Osteoblast (primary cell): ENCODE measurements at regions not wholly inside any gene's neighbourhood (a gene's known extent, or its start where the extent isn't known, plus 50 kb on each side); places are given as distances from the start of the nearest gene placed in this dataset.

Experiments
- DNase-seq: peaks from one replicate; pipeline ENCODE4 v3.0.0; 2011; ENCODE audit warnings: low spot score, mixed read lengths; ENCODE audit not compliant: insufficient read length; ENCODE audit errors: missing footprints
- H2AFZ ChIP-seq: 2 replicates; pipeline ENCODE4 v1.6.0; 2011; ENCODE audit warnings: mild to moderate bottlenecking, low read length
- H3K27ac ChIP-seq: 2 replicates; pipeline ENCODE4 v1.5.1; 2011; ENCODE audit warnings: mild to moderate bottlenecking, low read depth, low read length, moderate library complexity
- H3K27me3 ChIP-seq: 2 replicates; pipeline ENCODE4 v1.6.0; 2012; ENCODE audit warnings: mild to moderate bottlenecking, control low read depth, inconsistent platforms, low read length, moderate library complexity; ENCODE audit not compliant: insufficient read depth
- H3K36me3 ChIP-seq: 2 replicates; pipeline ENCODE4 v1.5.1; 2011; ENCODE audit warnings: mild to moderate bottlenecking, low read length, control low read depth, moderate library complexity; ENCODE audit not compliant: insufficient read depth
- H3K4me1 ChIP-seq: 2 replicates; pipeline ENCODE4 v1.5.1; 2011; ENCODE audit warnings: mild to moderate bottlenecking, low read length, control low read depth, moderate library complexity; ENCODE audit not compliant: insufficient read depth
- H3K4me2 ChIP-seq: 2 replicates; pipeline ENCODE4 v1.6.0; 2011; ENCODE audit warnings: mild to moderate bottlenecking, low read length; ENCODE audit not compliant: insufficient read depth
- H3K4me3 ChIP-seq: fragments of 200-600 bp; sonication (generic); 3 replicates; pipeline ENCODE4 v1.5.1; 2012; ENCODE audit warnings: mild to moderate bottlenecking, low read length, inconsistent platforms; ENCODE audit not compliant: insufficient read depth
- H3K79me2 ChIP-seq: 2 replicates; pipeline ENCODE4 v1.6.0; 2012; ENCODE audit warnings: mild to moderate bottlenecking, low read length, control low read depth, inconsistent platforms; ENCODE audit not compliant: insufficient read depth
- H3K9me3 ChIP-seq: 2 replicates; pipeline ENCODE4 v1.5.1; 2011; ENCODE audit warnings: low read depth, low read length, control low read depth
- H4K20me1 ChIP-seq: 2 replicates; pipeline ENCODE4 v1.6.0; 2012; ENCODE audit warnings: mild to moderate bottlenecking, low read length, control low read depth; ENCODE audit not compliant: insufficient read depth
- CTCF ChIP-seq: IDR thresholded peaks from 2 replicates; pipeline ENCODE4 v1.5.1; 2011; ENCODE audit warnings: mild to moderate bottlenecking, low read depth, low read length, moderate library complexity; ENCODE audit errors: extremely low read depth

- Histone ChIP-seq H3K79me2 (no peaks in the 10 kb centered on the region), H3K4me2 (no peak overlapping the region), H4K20me1 (no peaks in the 10 kb centered on the region), H3K27me3 (peaks cover 3% of the 10 kb centered on the region), H3K9me3 (no peaks in the 10 kb centered on the region), H2AFZ (no peak overlapping the region), H3K27ac (no peak overlapping the region), H3K4me1 (no peaks in the 10 kb centered on the region), H3K36me3 (no peaks in the 10 kb centered on the region), H3K4me3 (no peak overlapping the region)
- TF ChIP-seq CTCF, result no peak
- DNase-seq, result no peak
These were observed 67.1 kb upstream of the ZMYND8 start for GRCh38 chr20:47423586-47423985.

- TF ChIP-seq CTCF, result no peak
- H3K27ac ChIP-seq, result no peak overlapping the region
- peaks cover 1% of the 10 kb centered on the region for H3K4me1 ChIP-seq
- H2AFZ ChIP-seq, result no peak overlapping the region
- no peaks in the 10 kb centered on the region for H3K36me3 ChIP-seq
- no peaks in the 10 kb centered on the region for H3K79me2 ChIP-seq
- no peak overlapping the region for H3K4me2 ChIP-seq
- H3K4me3 ChIP-seq, result no peak overlapping the region
- H4K20me1 ChIP-seq, result no peaks in the 10 kb centered on the region
- H3K9me3 ChIP-seq, result no peaks in the 10 kb centered on the region
- no peak for DNase-seq
- peaks cover 3% of the 10 kb centered on the region for H3K27me3 ChIP-seq
These were observed 70.6 kb upstream of the ZMYND8 start for GRCh38 chr20:47427067-47427466.

- Histone ChIP-seq H3K27me3 (peaks cover 2% of the 10 kb centered on the region), H3K79me2 (no peaks in the 10 kb centered on the region), H4K20me1 (no peaks in the 10 kb centered on the region), H3K9me3 (no peaks in the 10 kb centered on the region), H3K4me3 (no peak overlapping the region), H3K27ac (no peak overlapping the region), H3K4me2 (no peak overlapping the region), H3K4me1 (peaks cover 8% of the 10 kb centered on the region), H3K36me3 (no peaks in the 10 kb centered on the region), H2AFZ (no peak overlapping the region)
- no peak for DNase-seq
- no peak for TF ChIP-seq CTCF
These were observed 71.2 kb upstream of the ZMYND8 start for GRCh38 chr20:47427746-47428145.

- no peaks in the 10 kb centered on the region for H3K79me2 ChIP-seq
- peaks cover 11% of the 10 kb centered on the region for H3K4me1 ChIP-seq
- DNase-seq, result no peak
- no peak for TF ChIP-seq CTCF
- no peak overlapping the region for H3K4me3 ChIP-seq
- no peaks in the 10 kb centered on the region for H3K36me3 ChIP-seq
- H3K27me3 ChIP-seq, result no peaks in the 10 kb centered on the region
- no peak overlapping the region for H3K4me2 ChIP-seq
- H4K20me1 ChIP-seq, result no peaks in the 10 kb centered on the region
- H3K9me3 ChIP-seq, result no peaks in the 10 kb centered on the region
- H2AFZ ChIP-seq, result no peak overlapping the region
- no peak overlapping the region for H3K27ac ChIP-seq
These were observed 71.7 kb upstream of the ZMYND8 start for GRCh38 chr20:47428164-47428563.
